GM12878 (cell line): ENCODE measurements at regions not wholly inside any gene's neighbourhood (a gene's known extent, or its start where the extent isn't known, plus 50 kb on each side); places are given as distances from the start of the nearest gene placed in this dataset.

Experiments
- ATF3 ChIP-seq: IDR thresholded peaks from 2 replicates; pipeline ENCODE4 v1.6.1; 2011; ENCODE audit warnings: low read depth, mild to moderate bottlenecking, low read length, moderate library complexity, borderline replicate concordance; ENCODE audit errors: extremely low read depth
- CTCF ChIP-seq, 3 experiments: IDR thresholded peaks in 2 of 3; conservative IDR thresholded peaks in 1 of 3; 2 replicates each; pipeline ENCODE4 v1.5.1; 2011; ENCODE audit warnings: low read depth in 3 of 3, low read length in 3 of 3, mild to moderate bottlenecking in 3 of 3, control low read depth in 2 of 3, moderate library complexity in 2 of 3, inconsistent platforms in 1 of 3, mixed read lengths in 1 of 3; ENCODE audit not compliant: control insufficient read depth in 2 of 3, insufficient read depth in 1 of 3; ENCODE audit errors: extremely low read depth in 1 of 3
- EP300 ChIP-seq, 2 experiments: fragments of 150-350 bp in 1 of 2; IDR thresholded peaks; 2 replicates each; pipeline ENCODE4 v1.6.1; 2011 to 2012; ENCODE audit warnings: low read depth in 2 of 2, low read length in 2 of 2, borderline replicate concordance in 1 of 2, improper control_type of control experiment in 1 of 2, inconsistent platforms in 1 of 2; ENCODE audit not compliant: control insufficient read depth in 1 of 2
- HDAC2 ChIP-seq: fragments of 200-600 bp; sonication (generic); IDR thresholded peaks from 2 replicates; pipeline ENCODE4 v1.6.1; 2017
- IRF5 ChIP-seq: fragments of 450-650 bp; IDR thresholded peaks from 2 replicates; pipeline ENCODE4 v1.6.1; 2017; ENCODE audit warnings: borderline replicate concordance
- NFXL1 ChIP-seq: fragments of 450-650 bp; IDR thresholded peaks from 2 replicates; pipeline ENCODE4 v1.6.1; 2017; ENCODE audit warnings: antibody characterized with exemption, mild to moderate bottlenecking, borderline replicate concordance
- RFX5 ChIP-seq: IDR thresholded peaks from 2 replicates; pipeline ENCODE4 v1.6.1; 2011; ENCODE audit warnings: low read depth, low read length, improper control_type of control experiment
- SIN3A ChIP-seq: IDR thresholded peaks from 2 replicates; pipeline ENCODE4 v1.6.1; 2012; ENCODE audit warnings: low read depth, low read length, improper control_type of control experiment
- SP1 ChIP-seq: IDR thresholded peaks from one replicate; pipeline ENCODE4 v1.6.1; 2011; ENCODE audit warnings: low read depth, low read length
- TCF7 ChIP-seq: IDR thresholded peaks from 2 replicates; pipeline ENCODE4 v1.6.1; 2014; ENCODE audit warnings: antibody characterized with exemption, borderline replicate concordance
- ZNF217 ChIP-seq: fragments of 450-650 bp; IDR thresholded peaks from 2 replicates; pipeline ENCODE4 v1.6.1; 2017; ENCODE audit warnings: antibody characterized with exemption, mild to moderate bottlenecking
- ZNF274 ChIP-seq: IDR thresholded peaks from one replicate; pipeline ENCODE4 v1.8.0; 2011; ENCODE audit not compliant: insufficient read length, insufficient read depth

- TF ChIP-seq HDAC2 (no peak), SIN3A (no peak), ZNF217 (no peak), TCF7 (no peak), ATF3 (no peak), EP300 (IDR thresholded peaks at IDR 0.05; ENCODE audit: borderline replicate concordance in 1 of 2, control insufficient read depth in 1 of 2, low read depth in 2 of 2, low read length in 2 of 2) (no peak), RFX5 (no peak), CTCF (IDR thresholded peaks at IDR 0.05 in 2 of 3, conservative IDR thresholded peaks at IDR 0.05 in 1 of 3; ENCODE audit: control insufficient read depth in 2 of 3, extremely low read depth in 1 of 3, insufficient read depth in 1 of 3, low read depth in 3 of 3, low read length in 3 of 3) (no peak), ZNF274 (no peak), NFXL1 (no peak), SP1 (no peak), IRF5 (no peak)
Measured at GRCh38 chr9:73065439-73065838, 86.2 kb upstream of the ANXA1 start.
